Activated CD8-positive, alpha-beta memory T cell treated with anti-CD3 and anti-CD28 coated beads, Interleukin-2, amount 50 U/mL, for 24 hours (primary cell): ENCODE measurements at regions not wholly inside any gene's neighbourhood (a gene's known extent, or its start where the extent isn't known, plus 50 kb on each side); places are given as distances from the start of the nearest gene placed in this dataset.

Experiments used
- DNase-seq: peaks from one replicate; pipeline ENCODE4 v3.0.0-alpha.2; 2020; ENCODE audit errors: extremely low read depth

DNA sequence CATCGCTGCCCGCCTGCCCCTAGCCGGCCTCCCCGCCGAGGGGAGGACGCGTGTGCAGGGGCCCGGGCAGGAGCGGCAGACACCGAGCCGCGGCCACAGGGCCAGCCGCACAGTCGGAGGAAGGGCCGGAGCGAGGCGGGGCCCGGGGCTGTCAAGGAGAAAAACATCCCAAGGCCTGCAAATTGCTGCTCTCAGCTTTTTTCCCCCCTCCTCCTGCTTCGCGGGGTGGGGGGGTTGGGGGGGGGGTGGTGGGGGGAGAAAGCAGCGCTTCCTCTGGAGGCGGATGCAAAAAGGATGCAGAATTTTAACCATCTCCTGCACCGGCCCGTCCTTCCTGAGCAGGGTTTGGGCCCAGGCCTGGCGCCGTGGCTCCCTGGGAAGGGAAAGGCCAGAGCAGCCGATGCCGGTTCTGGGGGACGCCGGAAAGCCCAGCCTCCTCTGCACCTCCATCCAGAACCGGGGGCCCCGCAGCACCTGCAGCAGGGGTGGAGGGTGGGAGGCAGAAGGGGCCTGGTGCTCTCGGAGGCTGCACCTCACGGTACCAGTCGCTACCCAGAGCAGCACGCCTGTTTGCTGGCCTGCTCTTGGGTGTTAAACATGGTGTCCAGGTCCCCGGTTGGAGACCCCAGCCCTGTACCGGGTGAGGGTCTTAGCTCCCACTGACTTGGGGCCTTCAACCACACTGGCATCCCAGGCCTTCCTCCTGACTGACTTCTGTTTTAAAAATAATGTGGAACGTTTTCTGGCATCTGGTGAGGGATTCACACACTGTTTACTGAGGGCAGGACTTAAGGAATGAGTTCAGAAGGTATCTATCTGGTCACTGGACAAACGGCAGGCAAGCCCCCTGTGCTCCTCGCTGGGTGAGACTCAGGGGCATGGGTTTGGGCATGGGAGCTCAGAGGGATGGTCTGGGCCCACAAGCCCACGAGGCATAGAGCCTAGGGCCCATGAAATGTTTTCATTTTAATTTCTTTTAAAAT is 77.4 kb upstream of the WNT7B start:
- no peak for DNase-seq

DNA sequence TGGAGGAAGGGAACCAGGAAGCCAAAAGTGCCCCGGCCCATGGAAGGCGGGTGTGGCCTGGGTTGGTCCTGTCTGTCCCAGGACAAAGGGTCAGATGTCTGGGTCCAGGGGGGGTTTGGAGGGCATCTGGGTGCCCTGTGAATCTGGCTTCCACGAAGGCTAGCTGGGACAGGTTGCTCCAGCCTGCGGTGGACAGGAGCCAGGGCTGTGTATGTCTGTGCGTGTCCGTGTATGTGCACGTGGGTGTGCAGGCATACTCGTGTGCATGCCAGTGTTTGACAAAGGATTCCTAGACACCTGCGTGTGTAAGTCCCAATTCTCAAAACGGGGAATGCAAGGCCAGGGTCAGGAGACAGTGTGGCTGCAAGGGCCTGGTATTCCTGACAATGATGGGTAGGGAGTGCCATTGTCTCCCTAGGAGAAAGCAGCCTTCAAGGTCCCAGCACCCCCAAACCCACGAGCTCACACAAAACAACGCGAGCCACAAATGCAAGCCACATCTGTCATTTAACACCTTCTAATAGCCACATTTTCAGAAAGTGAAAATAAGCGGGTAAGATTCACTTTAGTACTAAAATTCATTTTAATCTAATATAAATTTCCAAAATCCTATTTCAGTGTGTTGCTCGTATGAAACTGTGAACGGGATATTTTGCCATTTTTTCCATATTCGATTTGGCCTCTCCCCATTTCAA is 78.4 kb upstream of the WNT7B start:
- DNase-seq = no peak

DNA sequence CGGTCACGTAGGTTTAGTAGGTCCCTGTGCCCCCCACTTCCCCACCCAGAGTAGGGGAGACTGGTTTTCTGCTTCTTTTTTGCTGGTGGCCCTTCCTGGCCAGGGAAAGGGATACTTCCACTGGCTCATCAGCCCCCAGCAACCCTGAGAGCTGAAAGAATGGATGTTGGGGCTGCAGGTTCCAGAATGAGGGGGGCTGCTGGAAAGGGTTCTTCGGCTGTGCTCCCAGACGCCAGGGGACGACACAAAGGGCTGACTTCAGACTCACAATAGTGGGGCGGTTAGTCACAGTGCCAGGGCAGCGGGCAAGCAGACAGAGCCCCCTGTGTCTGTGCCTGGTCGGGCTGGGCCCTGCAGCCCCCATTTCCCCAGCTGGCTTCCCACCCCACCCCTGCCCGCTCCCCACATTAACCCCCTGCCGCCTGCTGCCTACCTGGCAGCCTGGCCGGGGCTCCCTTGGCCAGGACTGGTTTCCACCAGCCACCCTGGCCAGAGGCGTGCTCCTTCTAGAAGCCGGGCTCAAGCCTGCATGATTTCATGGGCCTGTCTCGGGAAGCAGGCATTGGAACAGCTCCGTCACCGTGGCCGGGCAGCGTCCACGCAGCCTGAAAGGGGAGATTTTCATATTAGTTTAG is 79.1 kb upstream of the WNT7B start:
- no peak for DNase-seq

DNA sequence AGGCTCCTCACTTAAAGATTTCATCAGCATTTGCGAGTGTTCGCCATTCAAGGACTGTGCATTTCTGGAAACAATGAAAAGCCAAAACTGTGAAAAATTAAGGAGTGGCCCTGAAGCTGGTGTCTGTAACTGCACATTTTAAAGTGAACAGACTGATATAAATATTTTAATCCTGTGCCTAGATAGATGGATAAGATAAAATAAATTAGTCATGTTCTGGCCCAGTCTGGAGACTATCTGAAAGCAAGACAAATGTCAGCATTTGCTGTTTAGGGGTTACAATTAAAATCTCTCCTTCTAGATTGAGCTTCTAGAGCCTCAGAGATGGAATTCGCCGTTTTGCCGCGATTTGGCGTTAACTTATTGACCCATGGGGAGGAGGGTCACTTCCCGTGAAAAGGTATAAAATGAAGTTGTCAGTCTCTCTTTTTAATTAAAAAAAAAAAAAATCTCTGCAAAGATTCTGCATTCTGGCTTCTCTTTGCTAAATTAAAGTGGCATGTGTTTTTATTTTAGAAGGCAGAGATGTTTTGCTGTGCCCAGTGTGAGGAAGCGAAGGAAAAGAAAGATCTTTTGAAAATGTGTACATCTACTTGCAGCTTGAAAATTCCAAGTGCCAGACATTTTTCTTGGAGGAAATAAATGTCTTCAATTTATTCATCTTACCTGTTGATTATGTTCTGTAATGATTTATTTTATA is 79.7 kb upstream of the WNT7B start:
- DNase-seq = no peak

DNA sequence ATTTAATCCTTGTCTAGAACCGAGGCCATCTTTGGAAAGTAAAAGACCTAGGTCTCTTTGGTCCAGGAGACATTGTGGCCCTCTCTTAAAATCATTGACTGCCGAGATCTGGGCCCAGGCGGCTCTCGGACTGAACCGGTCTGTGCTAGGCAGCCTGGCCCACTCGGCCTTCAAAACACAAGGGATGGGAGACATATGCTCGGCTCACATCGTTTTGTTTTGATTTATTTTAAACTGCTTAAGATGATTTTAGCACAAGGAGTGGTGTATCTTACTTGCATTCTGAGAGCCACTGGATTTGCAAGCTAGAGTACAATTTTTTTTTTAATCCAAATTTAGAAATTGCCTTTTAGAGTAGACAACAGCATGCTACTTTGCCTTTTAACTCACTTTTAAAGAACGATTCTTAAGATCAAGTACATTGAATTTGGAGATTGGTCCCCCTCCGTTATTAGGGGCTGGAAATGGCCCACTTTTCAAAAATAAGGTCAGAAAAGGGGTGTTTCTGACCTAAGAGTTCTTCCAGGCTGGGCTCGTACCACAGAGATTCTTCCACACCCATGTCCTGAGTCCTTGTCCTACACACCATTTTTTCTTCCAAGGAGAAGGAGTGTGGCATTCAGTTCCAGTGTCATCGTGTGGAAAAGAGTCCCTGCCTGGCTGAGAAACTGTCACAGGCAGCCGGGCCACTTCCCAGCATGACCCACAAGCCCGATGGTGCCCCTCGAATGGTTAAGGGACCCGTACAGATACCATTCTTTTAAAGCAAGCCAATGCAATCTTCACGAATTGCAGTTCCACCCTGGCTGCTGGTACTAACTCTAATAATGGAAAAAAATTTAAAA is 80.5 kb upstream of the WNT7B start:
- no peak for DNase-seq

DNA sequence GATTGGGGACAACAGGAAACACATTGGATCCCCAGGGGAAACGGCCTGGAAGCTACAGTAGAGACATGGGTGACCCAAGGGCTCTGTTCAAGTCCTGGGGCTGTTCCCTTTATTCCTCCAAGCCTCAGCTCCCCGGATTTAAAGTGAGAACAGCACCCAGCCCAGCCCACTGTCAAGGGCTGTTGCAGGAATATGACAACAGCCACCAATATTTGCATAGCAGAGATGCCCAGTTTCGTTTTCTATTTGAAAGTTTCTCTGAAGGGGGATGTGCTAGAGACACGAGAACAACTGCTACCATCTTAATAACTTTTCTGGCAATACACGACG is 81.1 kb upstream of the WNT7B start:
- DNase-seq = no peak

DNA sequence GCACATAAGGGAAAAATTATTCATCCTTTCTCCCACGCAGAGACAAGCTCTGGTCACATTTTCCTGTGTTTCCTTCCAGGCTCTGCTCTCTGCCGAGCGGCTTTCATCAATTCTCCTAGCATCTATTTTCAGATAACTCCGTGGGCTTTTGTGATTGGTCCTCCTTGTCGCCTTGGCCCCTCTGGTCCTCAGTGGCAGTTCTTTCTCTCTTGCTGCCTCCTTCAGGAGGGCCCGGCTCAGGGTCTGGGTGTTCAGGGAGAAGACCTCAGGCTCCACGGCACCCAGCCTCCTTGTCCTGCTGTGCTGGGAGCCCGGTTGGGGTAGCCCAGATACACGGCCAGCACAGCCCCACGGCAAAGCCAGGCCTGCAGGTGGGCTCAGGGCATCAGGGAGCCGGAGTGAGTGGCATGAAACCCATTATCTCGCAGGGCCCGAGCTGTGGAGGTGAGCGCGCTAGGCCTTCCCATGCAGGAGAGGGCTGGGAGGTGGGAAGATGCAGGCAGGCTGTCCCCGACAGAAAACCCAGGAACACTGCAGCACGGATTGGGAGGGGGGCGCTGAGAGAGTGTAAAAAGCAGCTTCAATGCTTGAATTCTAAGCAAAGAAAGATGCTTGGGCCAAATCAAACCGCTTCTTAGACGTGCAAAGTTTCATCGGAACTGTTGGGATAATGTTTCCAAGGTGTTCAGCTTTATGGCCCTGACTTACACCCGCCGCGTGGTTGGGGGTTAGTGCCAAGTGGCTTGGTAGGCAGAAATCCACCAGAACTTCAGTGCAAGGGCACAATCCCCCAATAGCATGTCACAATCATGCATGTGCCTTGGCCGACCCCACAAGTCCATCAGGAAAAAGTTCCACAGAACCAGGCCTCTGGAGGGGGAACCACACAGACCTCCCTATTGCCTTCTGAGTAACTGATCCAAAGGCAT is 81.9 kb upstream of the WNT7B start:
- DNase-seq = no peak

DNA sequence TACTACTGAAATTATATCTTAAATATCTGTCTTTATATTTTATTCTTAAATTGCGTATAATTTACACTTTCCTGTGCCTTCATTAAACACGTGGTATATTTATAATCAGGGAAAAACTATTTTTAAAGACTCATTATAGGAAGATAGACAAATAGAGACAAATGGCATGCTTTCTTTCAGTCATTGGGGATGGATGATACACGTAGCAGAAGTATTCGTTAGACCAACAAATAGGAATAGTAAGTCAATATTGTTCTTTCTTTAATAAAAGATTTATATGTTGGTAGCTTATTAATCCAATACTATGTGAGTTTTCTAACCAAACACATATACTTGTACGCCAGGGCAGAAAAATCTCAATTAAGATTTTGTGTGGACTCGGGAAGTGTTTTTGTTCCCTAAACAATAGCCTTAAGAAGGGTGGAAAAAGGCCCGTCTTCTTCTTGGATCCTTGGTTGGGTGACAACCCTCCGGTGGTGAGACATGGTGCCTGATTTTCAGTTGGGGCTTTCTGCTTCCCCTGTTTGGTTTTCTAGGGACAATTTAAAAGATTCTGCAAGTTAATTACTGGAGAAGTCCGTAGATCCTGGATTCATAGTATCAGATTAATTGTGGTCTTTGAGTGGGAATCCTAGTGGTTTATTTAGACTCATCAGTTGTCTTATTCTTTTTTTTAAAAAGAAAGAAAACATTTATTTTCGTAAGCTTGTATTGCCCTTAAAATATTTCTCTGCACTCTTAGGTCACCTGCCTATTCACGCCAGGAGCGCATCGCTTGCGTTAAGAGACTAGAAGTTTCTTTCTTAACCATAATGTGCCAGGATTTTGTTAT is 83.5 kb upstream of the WNT7B start:
- no peak for DNase-seq

DNA sequence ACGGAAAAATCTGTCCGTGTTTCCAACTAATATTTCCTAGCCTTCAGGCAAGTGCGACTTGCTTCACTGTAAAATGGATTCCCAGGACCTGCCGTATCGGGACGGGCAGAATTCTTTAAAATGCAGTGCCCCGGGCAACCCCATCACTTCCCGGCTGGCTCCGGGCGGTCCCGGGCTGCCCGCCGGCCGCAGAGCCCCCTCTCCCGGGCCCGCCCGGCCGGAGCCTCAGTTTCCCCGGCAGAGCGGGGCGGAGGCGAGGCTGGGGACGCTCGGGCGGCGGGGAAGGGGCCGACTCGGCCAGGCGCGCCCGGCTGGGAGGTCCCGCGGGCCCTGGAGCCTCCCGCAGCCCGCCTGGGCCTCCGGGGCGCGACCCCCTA is 84.2 kb upstream of the WNT7B start:
- DNase-seq = no peak

DNA sequence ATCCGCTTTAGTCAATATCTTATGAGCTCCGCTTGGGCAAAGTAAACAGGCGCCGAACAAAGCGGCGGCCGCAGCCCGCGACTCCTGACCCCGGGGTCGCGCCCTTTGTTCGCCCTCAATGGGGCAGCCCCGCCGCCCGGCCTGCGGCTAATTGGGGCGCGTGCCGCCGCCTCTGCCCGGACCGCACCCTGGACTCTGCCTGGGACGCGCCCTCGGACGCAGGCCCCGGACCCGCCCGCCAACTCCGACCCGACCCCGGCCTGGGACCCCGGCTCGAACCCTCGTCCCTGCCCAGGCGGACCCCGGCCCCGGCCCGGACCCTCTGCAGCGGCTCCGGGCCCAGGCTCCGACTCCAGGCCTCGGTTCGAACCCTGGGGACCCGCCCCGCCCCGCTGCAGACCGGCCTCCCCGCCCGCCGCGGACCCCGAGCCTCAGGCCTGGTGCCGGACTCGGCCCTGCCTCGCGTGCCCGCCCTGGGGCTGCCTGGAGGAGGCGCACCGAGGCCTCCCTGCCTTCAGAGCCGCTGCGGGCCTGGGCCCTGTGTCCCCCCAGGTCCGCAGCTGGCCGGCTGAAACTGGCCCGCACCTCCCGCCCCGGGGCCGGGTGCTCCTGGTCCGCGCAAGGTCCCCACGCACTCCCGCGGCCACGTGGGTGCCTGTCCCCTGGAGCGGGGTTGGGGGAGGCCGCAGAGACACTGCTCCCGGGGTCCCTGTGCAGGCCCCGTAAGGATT is 84.7 kb upstream of the WNT7B start:
- no peak for DNase-seq

DNA sequence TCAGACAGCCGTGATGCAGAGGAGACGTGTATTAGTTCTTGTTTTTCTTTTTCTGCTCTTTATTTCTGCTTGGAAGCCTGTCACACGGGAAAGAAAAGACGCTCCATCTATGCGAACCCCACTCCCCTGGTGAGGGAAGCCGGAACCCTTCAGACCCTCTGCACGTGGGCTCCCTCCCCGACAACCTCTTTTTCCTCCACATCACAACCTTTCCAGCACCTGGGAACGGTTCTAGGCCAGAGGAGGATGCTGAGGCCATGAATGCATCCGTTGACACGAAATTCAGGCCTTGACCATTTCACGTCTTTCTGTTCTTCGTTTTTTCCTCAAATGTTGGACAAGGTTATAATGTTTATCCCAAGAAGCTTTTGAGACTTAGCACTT is 85.3 kb upstream of the WNT7B start:
- no peak for DNase-seq

DNA sequence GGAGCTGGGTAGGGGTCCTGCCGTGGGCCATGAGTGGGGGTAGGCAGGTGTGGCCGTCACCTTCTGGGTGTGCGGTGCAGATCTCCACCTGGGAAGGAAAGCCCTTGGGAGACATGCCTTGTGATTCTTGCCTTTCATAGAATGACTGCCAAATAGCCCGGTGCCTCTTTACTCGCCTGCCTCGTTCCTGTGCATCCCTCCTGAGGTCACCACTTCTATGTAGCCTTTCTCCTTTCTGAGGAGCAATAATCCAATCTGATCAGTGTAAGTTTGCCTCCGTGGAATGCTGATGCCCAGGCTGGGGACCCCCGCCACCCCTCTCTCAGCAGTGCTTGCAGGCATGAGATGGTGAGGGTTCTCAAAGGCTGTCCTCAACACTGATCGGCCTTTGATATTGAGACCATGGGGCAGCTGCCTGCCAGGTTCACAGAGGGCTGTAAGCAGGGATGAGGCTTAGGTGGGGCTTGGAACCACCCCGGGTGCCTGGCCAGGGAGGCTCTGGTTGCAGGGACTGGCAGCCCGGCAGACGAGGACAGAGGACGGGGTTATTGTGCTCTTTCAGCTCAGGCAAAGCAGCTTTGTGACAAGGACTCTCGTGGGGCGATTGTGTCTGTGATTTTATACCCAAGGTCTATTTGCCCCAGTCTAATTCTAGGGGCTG is 86.1 kb upstream of the WNT7B start:
- DNase-seq = no peak

DNA sequence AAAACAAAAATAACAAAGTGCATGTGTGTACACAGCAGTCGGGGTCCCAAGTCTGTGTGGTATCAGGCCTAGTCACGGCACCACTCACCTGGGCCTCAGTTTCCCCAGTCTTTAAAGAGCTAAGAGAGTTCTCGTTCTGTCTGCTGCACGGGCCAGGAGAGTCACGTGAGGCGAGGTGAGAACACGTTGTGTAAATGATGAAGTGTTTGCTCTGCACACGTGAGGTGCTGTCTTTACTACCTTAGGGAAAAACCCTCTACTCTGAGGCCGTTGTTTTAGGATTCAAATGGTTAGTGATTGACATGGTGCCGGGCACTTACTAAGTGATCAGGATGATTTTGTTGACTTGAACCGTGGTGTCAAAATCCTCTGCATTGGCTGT is 86.5 kb upstream of the PPARA start:
- DNase-seq = no peak

DNA sequence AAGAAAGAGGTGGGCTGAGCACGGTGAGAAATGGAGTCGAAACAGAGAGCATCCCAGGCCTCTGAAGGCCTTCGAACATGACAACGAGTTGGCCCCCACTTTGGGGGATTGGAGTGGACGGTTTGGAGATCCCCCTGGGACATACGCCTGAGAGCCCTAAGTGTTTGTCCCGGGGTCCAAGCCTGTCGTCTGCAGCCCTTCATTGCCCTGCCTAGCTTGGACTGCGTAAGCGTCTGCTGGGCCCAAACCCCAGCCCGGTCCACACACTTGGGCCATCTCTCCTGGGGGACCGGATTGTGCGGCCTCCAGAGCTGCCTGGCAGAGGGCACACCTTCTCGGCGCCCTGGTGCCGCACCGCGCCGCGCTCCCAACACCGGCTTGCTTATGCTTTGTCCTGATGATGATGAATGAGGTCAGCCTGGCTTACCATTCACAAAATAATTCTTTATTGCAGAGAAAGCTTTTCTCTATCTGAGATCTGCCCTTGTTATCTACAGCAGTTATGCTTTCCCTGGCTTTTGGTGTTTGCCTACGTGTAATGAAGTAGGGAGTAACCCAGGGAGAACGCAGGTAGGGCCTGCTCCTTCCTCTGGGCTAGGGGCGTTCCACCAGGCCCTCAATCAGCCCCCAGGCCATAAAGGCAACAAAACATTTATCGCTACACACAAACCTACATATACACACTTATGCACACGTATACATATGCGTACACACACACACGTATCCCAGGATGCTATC is 85.9 kb upstream of the PPARA start:
- DNase-seq = no peak

DNA sequence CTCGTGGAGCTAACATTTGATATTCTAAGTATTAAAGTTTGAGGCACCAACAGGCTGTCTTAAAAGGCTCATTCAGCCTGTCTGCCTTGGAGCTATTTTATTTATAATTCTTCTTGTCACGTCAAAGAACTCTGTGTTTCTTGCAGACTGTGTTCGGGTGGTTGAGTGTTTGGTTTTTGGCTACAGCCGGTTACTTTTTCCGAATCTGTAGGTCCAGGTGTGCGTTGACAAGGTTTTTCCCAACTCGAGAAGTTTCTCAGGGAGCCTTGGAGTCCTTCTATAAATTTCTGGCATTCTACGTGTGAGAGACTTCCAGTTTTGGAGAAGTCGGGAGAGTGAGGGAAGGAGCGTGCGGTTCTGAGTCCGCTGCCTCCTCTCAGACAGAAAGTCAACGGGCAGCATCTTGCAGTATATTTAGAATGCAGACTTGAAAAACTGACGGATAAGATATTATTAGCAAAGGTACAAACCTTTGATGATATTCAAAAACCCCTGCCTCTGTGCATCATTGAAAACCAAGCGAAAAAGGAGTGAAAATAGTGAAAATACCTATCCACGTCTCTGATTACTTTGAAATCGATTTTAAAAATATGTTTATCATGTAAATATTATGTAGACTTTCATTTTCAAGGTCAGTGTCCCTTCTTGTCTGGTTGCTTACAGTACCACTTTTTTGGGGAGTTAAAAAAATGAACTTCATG is 85.2 kb upstream of the PPARA start:
- no peak for DNase-seq

DNA sequence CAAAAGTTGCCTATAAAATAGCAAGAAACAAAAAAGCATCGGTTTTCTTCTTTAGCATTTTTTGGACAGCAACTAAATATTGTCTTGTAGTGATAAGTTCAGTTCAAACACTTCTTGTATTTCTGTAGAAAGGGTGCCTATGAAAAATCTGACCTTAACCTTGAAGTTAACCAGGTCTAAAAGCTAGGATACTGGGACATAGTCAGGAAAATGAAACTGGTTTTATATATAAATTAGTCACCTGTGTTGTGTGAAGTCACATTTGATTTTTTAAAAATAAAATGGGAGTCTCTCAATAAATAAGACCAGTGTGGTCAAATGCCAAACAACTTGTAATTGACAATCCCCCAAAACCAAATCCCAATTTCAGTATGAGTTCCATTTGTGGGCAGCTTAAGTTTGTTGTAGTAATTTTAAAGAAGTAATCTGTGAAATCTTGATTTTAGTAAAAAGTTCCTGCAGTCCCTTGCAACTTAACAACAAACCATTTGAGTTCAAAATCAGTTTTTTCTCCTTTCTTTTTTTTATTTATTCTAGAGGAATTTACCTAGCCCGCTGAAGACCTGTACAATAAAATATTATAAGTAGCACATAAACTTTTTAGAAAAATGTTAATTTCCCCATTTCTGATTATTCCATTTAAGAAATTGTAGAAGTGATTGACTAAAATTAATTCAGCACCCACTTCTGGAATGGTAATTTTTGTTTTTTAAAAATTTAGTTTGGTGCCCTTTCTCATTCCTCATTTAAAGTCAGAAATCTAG is 84.5 kb upstream of the PPARA start:
- DNase-seq = no peak
